HepG2 (cell line): ENCODE measurements at regions not wholly inside any gene's neighbourhood (a gene's known extent, or its start where the extent isn't known, plus 50 kb on each side); places are given as distances from the start of the nearest gene placed in this dataset.

Source experiments
- ATAC-seq: fragments of 200-7000 bp; cut with Tn5 transposase; 3 replicates; pipeline ENCODE4 v1.9.1; 2020; ENCODE audit warnings: mild to moderate bottlenecking, moderate library complexity
- BruUV-seq: library from RNA; stranded (reverse); fragments of 400-500 nt; replicated peaks from 2 replicates; lab custom pipeline; 2021; lab: Mats Ljungman, UMichigan
- CTCF ChIA-PET: fragments of 300-600 bp; formaldehyde crosslinking; extraction: SDS; loops from one replicate; lab custom pipeline; 2021; ENCODE audit warnings: low total read pairs, inconsistent platforms, low intra/inter-chr PET ratio; lab: Yijun Ruan, JAX
- POLR2A ChIA-PET: fragments of 350-600 bp; sonication (Branson Sonifier 250); formaldehyde crosslinking; loops from one replicate; lab custom pipeline; 2020; ENCODE audit warnings: antibody characterized with exemption, inconsistent platforms; lab: Yijun Ruan, JAX
- DNase-seq: peaks from one replicate; pipeline ENCODE4 v3.0.0-alpha.2; 2015; ENCODE audit warnings: low spot score
- FAIRE-seq: peaks from 3 replicates; lab custom pipeline; 2011; peaks lifted over from hg19 to GRCh38; lab: Jason Lieb, UNC
- H2AFZ ChIP-seq: one replicate; pipeline ENCODE4 v1.6.1; 2011; ENCODE audit warnings: low read length, inconsistent platforms
- H3K27ac ChIP-seq: fragments of 300-600 bp; 3 replicates; pipeline ENCODE4 v1.8.0; 2011; ENCODE audit warnings: mixed run types, mild to moderate bottlenecking, mixed read lengths, low read length, inconsistent platforms; ENCODE audit not compliant: insufficient read depth; ENCODE audit errors: extremely low read length
- H3K27me3 ChIP-seq, 2 experiments: fragments of 200-600 bp in 1 of 2; 2 replicates in 1 of 2; 3 replicates in 1 of 2; pipeline versions ENCODE4 v1.6.0 to v1.8.0; 2011; ENCODE audit warnings: low read length in 2 of 2, mild to moderate bottlenecking in 2 of 2, moderate library complexity in 2 of 2, inconsistent platforms in 1 of 2; ENCODE audit not compliant: insufficient read depth in 2 of 2, control insufficient read depth in 1 of 2
- H3K36me3 ChIP-seq, 2 experiments: fragments of 200-600 bp in 1 of 2; replicated peaks in 1 of 2; 2 replicates in 1 of 2; 3 replicates in 1 of 2; pipeline versions ENCODE4 v1.5.1 to v1.8.0; 2011; ENCODE audit warnings: low read length in 2 of 2, inconsistent platforms in 1 of 2; ENCODE audit not compliant: insufficient read depth in 2 of 2, control insufficient read depth in 1 of 2
- H3K4me1 ChIP-seq: 2 replicates; pipeline ENCODE4 v1.5.1; 2012; ENCODE audit warnings: low read length, inconsistent platforms; ENCODE audit not compliant: insufficient read depth
- H3K4me2 ChIP-seq: 2 replicates; pipeline ENCODE4 v1.6.0; 2011; ENCODE audit warnings: low read depth, low read length, inconsistent platforms
- H3K4me3 ChIP-seq, 3 experiments: fragments of 200-600 bp in 1 of 3; sonication (generic), shearing (Covaris generic) in 1 of 3; replicated peaks in 1 of 3; 2 replicates each; pipeline ENCODE4 v1.5.1; 2011 to 2016; ENCODE audit warnings: low read length in 3 of 3, inconsistent platforms in 2 of 3, low read depth in 2 of 3, mild to moderate bottlenecking in 2 of 3, control low read depth in 1 of 3, mixed read lengths in 1 of 3; ENCODE audit not compliant: insufficient read depth in 1 of 3
- H3K79me2 ChIP-seq: one replicate; pipeline ENCODE4 v1.6.1; 2011; ENCODE audit warnings: low read length, inconsistent platforms; ENCODE audit not compliant: insufficient read depth
- H3K9ac ChIP-seq: 2 replicates; pipeline ENCODE4 v1.6.0; 2011; ENCODE audit warnings: mild to moderate bottlenecking, low read depth, low read length, inconsistent platforms; ENCODE audit not compliant: insufficient read depth
- H3K9me3 ChIP-seq: 2 replicates; pipeline ENCODE4 v1.5.1; 2012; ENCODE audit warnings: mild to moderate bottlenecking, low read length
- H4K20me1 ChIP-seq: 2 replicates; pipeline ENCODE4 v1.6.0; 2011; ENCODE audit warnings: inconsistent platforms, mild to moderate bottlenecking, low read length, moderate library complexity; ENCODE audit not compliant: insufficient read depth
- EED ChIP-seq: sonication (generic); formaldehyde crosslinking; IDR thresholded peaks from 2 replicates; pipeline ENCODE4 v1.5.0; 2020; ENCODE audit warnings: mild to moderate bottlenecking, missing genetic modification reagents
- HNF4G ChIP-seq, 2 experiments: sonication (generic) in 1 of 2; formaldehyde crosslinking in 1 of 2; IDR thresholded peaks; 2 replicates each; pipeline versions ENCODE4 v1.4.0 to v1.6.1; 2011 to 2020; ENCODE audit warnings: borderline replicate concordance in 2 of 2, low read depth in 2 of 2, mild to moderate bottlenecking in 2 of 2, low read length in 1 of 2, missing genetic modification reagents in 1 of 2, moderate library complexity in 1 of 2
- NBN ChIP-seq: fragments of 450-650 bp; conservative IDR thresholded peaks from 2 replicates; pipeline ENCODE4 v1.6.1; 2017
- NR2F6 ChIP-seq, 2 experiments: IDR thresholded peaks; 2 replicates each; pipeline ENCODE4 v1.6.1; 2016; ENCODE audit warnings: antibody characterized with exemption in 1 of 2, mild to moderate bottlenecking in 1 of 2
- POLR2G ChIP-seq: fragments of 200-400 bp; formaldehyde crosslinking; IDR thresholded peaks from 2 replicates; pipeline ENCODE4 v1.6.1; 2018; ENCODE audit warnings: mild to moderate bottlenecking, low read depth, low read length, moderate library complexity
- RARA ChIP-seq: IDR thresholded peaks from 2 replicates; pipeline ENCODE4 v1.6.1; 2016; ENCODE audit warnings: missing genetic modification reagents, missing compliant biosample characterization
- RCOR2 ChIP-seq: IDR thresholded peaks from 2 replicates; pipeline ENCODE4 v1.6.1; 2016; ENCODE audit warnings: missing biosample characterization, missing genetic modification reagents
- SPEN ChIP-seq: sonication (generic); formaldehyde crosslinking; IDR thresholded peaks from 2 replicates; pipeline ENCODE4 v1.5.1; 2020; ENCODE audit warnings: low read depth, mild to moderate bottlenecking, missing genetic modification reagents
- TP53 ChIP-seq: sonication (generic); formaldehyde crosslinking; conservative IDR thresholded peaks from 2 replicates; pipeline ENCODE4 v1.4.0; 2020; ENCODE audit warnings: missing genetic modification reagents
- ZEB1 ChIP-seq: IDR thresholded peaks from 2 replicates; pipeline ENCODE4 v1.6.1; 2012; ENCODE audit warnings: mild to moderate bottlenecking, low read depth, inconsistent platforms; ENCODE audit not compliant: insufficient replicate concordance
- ZMYM4 ChIP-seq: sonication (generic); formaldehyde crosslinking; IDR thresholded peaks from 2 replicates; pipeline ENCODE4 v1.8.1; 2023; ENCODE audit warnings: mild to moderate bottlenecking, missing genetic modification reagents
- ZNF256 ChIP-seq: sonication (generic); formaldehyde crosslinking; conservative IDR thresholded peaks from 2 replicates; pipeline ENCODE4 v1.4.0; 2020; ENCODE audit warnings: missing genetic modification reagents
- ZNF501 ChIP-seq: sonication (generic); formaldehyde crosslinking; IDR thresholded peaks from 2 replicates; pipeline ENCODE4 v1.5.1; 2020; ENCODE audit warnings: mild to moderate bottlenecking, moderate library complexity, missing genetic modification reagents
- ZNF562 ChIP-seq: sonication (generic); formaldehyde crosslinking; IDR thresholded peaks from 2 replicates; pipeline ENCODE4 v1.8.0; 2022; ENCODE audit warnings: missing genetic modification reagents, borderline replicate concordance
- ZNF703 ChIP-seq: sonication (generic); formaldehyde crosslinking; IDR thresholded peaks from 2 replicates; pipeline ENCODE4 v1.5.1; 2020; ENCODE audit warnings: missing genetic modification reagents, mild to moderate bottlenecking, moderate library complexity, borderline replicate concordance
- ZNF788 ChIP-seq: sonication (generic); formaldehyde crosslinking; IDR thresholded peaks from 2 replicates; pipeline ENCODE4 v1.5.0; 2020; ENCODE audit warnings: mild to moderate bottlenecking, missing genetic modification reagents, borderline replicate concordance
- WGBS: methylation state at CpG from one replicate; pipeline ENCODE4 v1.1.6; 2017; ENCODE audit warnings: low lambda C conversion rate; 5-methylcytosine and 5-hydroxymethylcytosine counted together
- in situ Hi-C: cut with HindIII; loops from 2 replicates; pipeline ENCODE4 v1.10.0; 2017; ENCODE audit warnings: low pct_unique_long_range_greater_than_20kb; ENCODE audit not compliant: extremely low pct_ligation_motif_present
- intact Hi-C: fragments of 100-400 bp; cut with micrococcal nuclease; formaldehyde crosslinking; loops from one replicate; pipeline ENCODE4 v1.10.0; 2022; ENCODE audit not compliant: unreplicated experiment
- TF ChIP-seq, protein P1 (sequence below): sonication (generic); formaldehyde crosslinking; IDR thresholded peaks from 2 replicates; pipeline ENCODE4 v1.9.0; 2021; ENCODE audit warnings: missing genetic modification reagents, borderline replicate concordance
- TF ChIP-seq, protein P2 (sequence below): IDR thresholded peaks from 2 replicates; pipeline ENCODE4 v1.6.1; 2016; ENCODE audit warnings: control low read depth
- TF ChIP-seq, protein P3 (sequence below): sonication (generic); formaldehyde crosslinking; IDR thresholded peaks from 2 replicates; pipeline ENCODE4 v1.5.0; 2020; ENCODE audit warnings: missing genetic modification reagents
- TF ChIP-seq, protein P4 (sequence below): sonication (generic); formaldehyde crosslinking; IDR thresholded peaks from 2 replicates; pipeline ENCODE4 v1.8.0; 2022; ENCODE audit warnings: low read depth, missing genetic modification reagents

DNA sequence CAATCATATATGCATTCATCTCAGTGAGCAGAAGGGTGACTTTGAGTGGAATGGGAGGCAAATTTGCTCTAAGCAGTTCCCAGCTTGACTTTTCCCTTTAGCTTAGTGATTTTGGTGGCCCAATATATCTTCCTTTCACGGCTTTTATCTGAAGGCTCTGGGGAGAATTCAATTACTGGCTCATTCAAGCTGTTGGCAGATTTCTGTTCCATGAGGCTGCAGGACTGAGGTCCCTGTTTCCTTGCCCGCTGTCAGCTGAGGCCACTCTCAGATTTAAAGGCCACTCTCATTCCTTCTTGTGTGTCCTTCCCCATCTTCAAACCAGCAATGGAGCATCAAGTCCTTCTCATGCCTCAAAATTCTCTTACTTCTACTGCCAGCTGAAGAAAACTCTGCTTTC, 170.4 kb upstream of the ATP10A start (continued):
- TF ChIP-seq HNF4G (IDR thresholded peaks at IDR 0.05; ENCODE audit: borderline replicate concordance, low read depth, low read length) (no peak), HNF4G (CRISPR knock-in tag; IDR thresholded peaks at IDR 0.05; ENCODE audit: borderline replicate concordance, low read depth) (no peak), RARA (CRISPR knock-in tag) (no peak), POLR2G (no peak), NR2F6 (IDR thresholded peaks at IDR 0.05) (no peak), NR2F6 (CRISPR knock-in tag; IDR thresholded peaks at IDR 0.05) (no peak), SPEN (CRISPR knock-in tag) (no peak), TP53 (CRISPR knock-in tag) (no peak), ZEB1 (no peak), EED (CRISPR knock-in tag) (no peak)
- TF ChIP-seq, protein P1, sequence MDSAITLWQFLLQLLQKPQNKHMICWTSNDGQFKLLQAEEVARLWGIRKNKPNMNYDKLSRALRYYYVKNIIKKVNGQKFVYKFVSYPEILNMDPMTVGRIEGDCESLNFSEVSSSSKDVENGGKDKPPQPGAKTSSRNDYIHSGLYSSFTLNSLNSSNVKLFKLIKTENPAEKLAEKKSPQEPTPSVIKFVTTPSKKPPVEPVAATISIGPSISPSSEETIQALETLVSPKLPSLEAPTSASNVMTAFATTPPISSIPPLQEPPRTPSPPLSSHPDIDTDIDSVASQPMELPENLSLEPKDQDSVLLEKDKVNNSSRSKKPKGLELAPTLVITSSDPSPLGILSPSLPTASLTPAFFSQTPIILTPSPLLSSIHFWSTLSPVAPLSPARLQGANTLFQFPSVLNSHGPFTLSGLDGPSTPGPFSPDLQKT, result no peak

DNA sequence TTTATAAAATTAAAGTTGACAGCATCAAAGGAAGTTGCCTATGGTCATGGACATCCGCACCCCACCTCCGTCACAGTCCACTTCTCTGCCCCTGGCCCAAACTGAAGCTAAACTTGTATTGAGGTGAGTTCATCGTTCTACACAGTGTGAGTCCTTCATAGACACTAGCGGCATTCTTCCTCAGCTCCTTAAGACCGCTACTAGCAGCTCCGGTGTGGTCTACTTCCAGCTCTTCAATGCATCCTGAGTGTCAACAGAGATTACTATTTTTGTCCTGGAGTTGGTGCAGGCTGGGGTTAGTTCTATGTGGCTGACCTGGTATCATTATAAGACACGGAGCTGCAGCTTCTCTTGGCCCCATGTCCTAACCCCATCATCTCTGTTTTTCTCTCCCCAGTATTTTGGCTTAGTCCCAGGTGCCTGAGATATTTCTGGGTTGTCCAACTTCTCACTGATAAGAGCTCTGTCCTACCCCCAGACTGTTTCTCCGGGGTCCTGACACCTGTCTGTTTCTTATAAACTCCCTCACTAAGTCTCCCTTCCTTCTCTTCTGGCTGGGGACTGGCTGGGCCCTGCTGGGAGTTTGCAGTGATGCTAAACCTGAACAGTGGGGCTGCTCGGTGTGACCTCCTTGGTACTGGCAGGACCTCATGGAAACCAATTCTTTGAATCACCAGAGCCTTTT, 169.2 kb upstream of the ATP10A start:
- no peak overlapping the region for H3K27ac ChIP-seq
- H3K4me1 ChIP-seq, result no peaks in the 10 kb centered on the region
- BruUV-seq, result no TSS peak
- POLR2A ChIA-PET, result no interaction called here
- no peak overlapping the region for H2AFZ ChIP-seq
- H3K79me2 ChIP-seq, result no peaks in the 10 kb centered on the region
- H4K20me1 ChIP-seq, result no peaks in the 10 kb centered on the region
- no peak for ATAC-seq
- 16% methylated on average over 9 of the region's 9 CpGs for WGBS
- DNase-seq, result no peak
- H3K4me3 ChIP-seq, result no peak overlapping the region
- no peaks in the 10 kb centered on the region for H3K9me3 ChIP-seq
- in situ Hi-C loops (no loop called here), intact Hi-C loops (no loop called here)
- 0 out of 5 replicates have a peak, but pooled peaks cover 0 to 3% of the 10 kb centered on the region in 2 experiments for H3K27me3 ChIP-seq
- no peak for FAIRE-seq
- H3K36me3 ChIP-seq, result no peaks in the 10 kb centered on the region
- H3K9ac ChIP-seq, result no peak overlapping the region
- no peak overlapping the region for H3K4me2 ChIP-seq
- CTCF ChIA-PET, result no interaction called here
- TF ChIP-seq ZNF501 (CRISPR knock-in tag), result no peak
- no peak for TF ChIP-seq RCOR2 (CRISPR knock-in tag)
- TF ChIP-seq, protein P2, sequence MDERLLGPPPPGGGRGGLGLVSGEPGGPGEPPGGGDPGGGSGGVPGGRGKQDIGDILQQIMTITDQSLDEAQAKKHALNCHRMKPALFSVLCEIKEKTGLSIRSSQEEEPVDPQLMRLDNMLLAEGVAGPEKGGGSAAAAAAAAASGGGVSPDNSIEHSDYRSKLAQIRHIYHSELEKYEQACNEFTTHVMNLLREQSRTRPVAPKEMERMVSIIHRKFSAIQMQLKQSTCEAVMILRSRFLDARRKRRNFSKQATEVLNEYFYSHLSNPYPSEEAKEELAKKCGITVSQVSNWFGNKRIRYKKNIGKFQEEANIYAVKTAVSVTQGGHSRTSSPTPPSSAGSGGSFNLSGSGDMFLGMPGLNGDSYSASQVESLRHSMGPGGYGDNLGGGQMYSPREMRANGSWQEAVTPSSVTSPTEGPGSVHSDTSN (CRISPR knock-in tag), result no peak
- no peak for TF ChIP-seq ZNF788 (CRISPR knock-in tag)
- TF ChIP-seq ZNF703 (CRISPR knock-in tag), result no peak
- TF ChIP-seq ZNF256 (CRISPR knock-in tag), result no peak
- TF ChIP-seq, protein P3, sequence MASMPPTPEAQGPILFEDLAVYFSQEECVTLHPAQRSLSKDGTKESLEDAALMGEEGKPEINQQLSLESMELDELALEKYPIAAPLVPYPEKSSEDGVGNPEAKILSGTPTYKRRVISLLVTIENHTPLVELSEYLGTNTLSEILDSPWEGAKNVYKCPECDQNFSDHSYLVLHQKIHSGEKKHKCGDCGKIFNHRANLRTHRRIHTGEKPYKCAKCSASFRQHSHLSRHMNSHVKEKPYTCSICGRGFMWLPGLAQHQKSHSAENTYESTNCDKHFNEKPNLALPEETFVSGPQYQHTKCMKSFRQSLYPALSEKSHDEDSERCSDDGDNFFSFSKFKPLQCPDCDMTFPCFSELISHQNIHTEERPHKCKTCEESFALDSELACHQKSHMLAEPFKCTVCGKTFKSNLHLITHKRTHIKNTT (CRISPR knock-in tag), result no peak
- no peak for TF ChIP-seq ZNF562
- TF ChIP-seq ZMYM4 (CRISPR knock-in tag), result no peak
- no peak for TF ChIP-seq NBN
- TF ChIP-seq, protein P4, sequence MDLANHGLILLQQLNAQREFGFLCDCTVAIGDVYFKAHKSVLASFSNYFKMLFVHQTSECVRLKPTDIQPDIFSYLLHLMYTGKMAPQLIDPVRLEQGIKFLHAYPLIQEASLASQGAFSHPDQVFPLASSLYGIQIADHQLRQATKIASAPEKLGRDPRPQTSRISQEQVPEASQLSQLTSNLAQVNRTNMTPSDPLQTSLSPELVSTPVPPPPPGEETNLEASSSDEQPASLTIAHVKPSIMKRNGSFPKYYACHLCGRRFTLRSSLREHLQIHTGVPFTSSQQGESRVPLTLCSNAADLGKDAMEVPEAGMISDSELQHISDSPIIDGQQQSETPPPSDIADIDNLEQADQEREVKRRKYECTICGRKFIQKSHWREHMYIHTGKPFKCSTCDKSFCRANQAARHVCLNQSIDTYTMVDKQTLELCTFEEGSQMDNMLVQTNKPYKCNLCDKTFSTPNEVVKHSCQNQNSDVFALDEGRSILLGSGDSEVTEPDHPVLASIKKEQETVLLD (CRISPR knock-in tag), result no peak
